ENCODE measurements at regions not wholly inside any gene's neighbourhood (a gene's known extent, or its start where the extent isn't known, plus 50 kb on each side); places are given as distances from the start of the nearest gene placed in this dataset.

- no peak overlapping the region for H3K4me3 ChIP-seq (ENCODE audit: low read depth, low read length)
- no peak for TF ChIP-seq CTCF (IDR thresholded peaks at IDR 0.05; ENCODE audit: low read depth, low read length)
These were observed 273.0 kb downstream of the TMEM167A start for GRCh38 chr5:82804155-82804690.

- H3K4me3 ChIP-seq (ENCODE audit: low read depth, low read length) = no peak overlapping the region
- TF ChIP-seq CTCF (IDR thresholded peaks at IDR 0.05; ENCODE audit: low read depth, low read length) = no peak
These were observed 274.2 kb downstream of the TMEM167A start for GRCh38 chr5:82802954-82803353.

GRCh38 chr5:82800826-82801225, 276.4 kb downstream of the TMEM167A start:
- no peak for TF ChIP-seq CTCF (IDR thresholded peaks at IDR 0.05; ENCODE audit: low read depth, low read length)
- no peak overlapping the region for H3K4me3 ChIP-seq (ENCODE audit: low read depth, low read length)

- no peak overlapping the region for H3K4me3 ChIP-seq (ENCODE audit: low read depth, low read length)
- no peak for TF ChIP-seq CTCF (IDR thresholded peaks at IDR 0.05; ENCODE audit: low read depth, low read length)
These were observed 277.7 kb downstream of the TMEM167A start for GRCh38 chr5:82799361-82800077.

- TF ChIP-seq CTCF (IDR thresholded peaks at IDR 0.05; ENCODE audit: low read depth, low read length) = no peak
- no peak overlapping the region for H3K4me3 ChIP-seq (ENCODE audit: low read depth, low read length)
These were observed 278.5 kb downstream of the TMEM167A start for GRCh38 chr5:82798676-82799075.

- H3K4me3 ChIP-seq (ENCODE audit: low read depth, low read length) = no peak overlapping the region
- no peak for TF ChIP-seq CTCF (IDR thresholded peaks at IDR 0.05; ENCODE audit: low read depth, low read length)
These were observed 280.4 kb downstream of the TMEM167A start for GRCh38 chr5:82796643-82797416.

GRCh38 chr5:82794876-82795275, 282.3 kb downstream of the TMEM167A start:
- TF ChIP-seq CTCF (IDR thresholded peaks at IDR 0.05; ENCODE audit: low read depth, low read length) = no peak
- no peak overlapping the region for H3K4me3 ChIP-seq (ENCODE audit: low read depth, low read length)
